ENCODE measurements at regions not wholly inside any gene's neighbourhood (a gene's known extent, or its start where the extent isn't known, plus 50 kb on each side); places are given as distances from the start of the nearest gene placed in this dataset.

GRCh38 chr16:60979119-60979518 is 1057.1 kb downstream of the CDH8 start (continued):
- no peak for TF ChIP-seq ZNF462 (CRISPR knock-in tag; IDR thresholded peaks at IDR 0.05)
- no peak for TF ChIP-seq ETS1 (IDR thresholded peaks at IDR 0.05)
- TF ChIP-seq REST (IDR thresholded peaks at IDR 0.05; ENCODE audit: unreplicated experiment) = no peak
- no peak for TF ChIP-seq EZH2 (IDR thresholded peaks at IDR 0.05; ENCODE audit: low read depth, unreplicated experiment)
- TF ChIP-seq STAT1 (IDR thresholded peaks at IDR 0.05; ENCODE audit: unreplicated experiment) = no peak
- TF ChIP-seq NANOG (IDR thresholded peaks at IDR 0.05; ENCODE audit: borderline replicate concordance) = no peak
- no peak for TF ChIP-seq ZNF114 (CRISPR knock-in tag; IDR thresholded peaks at IDR 0.05)
